ENCODE measurements at regions not wholly inside any gene's neighbourhood (a gene's known extent, or its start where the extent isn't known, plus 50 kb on each side); places are given as distances from the start of the nearest gene placed in this dataset.

- H3K9ac ChIP-seq (ENCODE audit: insufficient read depth, low read length, poor library complexity, severe bottlenecking), result no peak overlapping the region
- no peak for TF ChIP-seq CTCF (IDR thresholded peaks at IDR 0.05)
- peaks cover 4 to 12% (median 7%) of the 10 kb centered on the region in 3 donors for H3K27me3 Mint-ChIP-seq (ENCODE audit: low read depth in 3 of 3)
- H3K4me3 Mint-ChIP-seq, result no peak overlapping the region
- H3K9me3 Mint-ChIP-seq, result peaks cover 0 to 8% (median 2%) of the 10 kb centered on the region in 7 donors
- no peaks in the 10 kb centered on the region for H4K20me1 ChIP-seq (ENCODE audit: insufficient read depth, low read length)
- no peak overlapping the region for H3K4me2 ChIP-seq (replicated peaks; ENCODE audit: extremely low read depth, low read length, poor library complexity, severe bottlenecking)
- H3K27me3 ChIP-seq (ENCODE audit: control insufficient read depth in 2 of 2, insufficient read depth in 2 of 2, low read length in 2 of 2), result no peaks in the 10 kb centered on the region
- H3K4me3 ChIP-seq (replicated peaks in 1 of 3; ENCODE audit: low read depth in 2 of 3, low read length in 3 of 3), result no peak overlapping the region
- no peaks in the 10 kb centered on the region for H3K36me3 Mint-ChIP-seq
- H3K79me2 ChIP-seq (ENCODE audit: insufficient read depth, low read length), result no peaks in the 10 kb centered on the region
- H3K27ac ChIP-seq (ENCODE audit: low read depth in 1 of 2, low read length in 2 of 2), result no peak overlapping the region
- 77% methylated on average over 5 of the region's 10 CpGs for WGBS (ENCODE audit: insufficient coverage)
- no peak for DNase-seq
- H3K4me1 ChIP-seq (ENCODE audit: control insufficient read depth in 1 of 2, insufficient read depth in 2 of 2, low read length in 2 of 2), result no peaks in the 10 kb centered on the region
- intact Hi-C loops (cut with micrococcal nuclease), result no loop called here
- peaks cover 0 to 5% of the 10 kb centered on the region in 2 donors for H3K9me3 ChIP-seq (replicated peaks in 1 of 2; ENCODE audit: control insufficient read depth in 1 of 2, insufficient read depth in 1 of 2, low read length in 2 of 2)
- H3K27ac Mint-ChIP-seq, result no peak overlapping the region
- H3K36me3 ChIP-seq (replicated peaks in 1 of 2; ENCODE audit: control insufficient read depth in 1 of 2, insufficient read depth in 2 of 2, low read length in 2 of 2), result no peaks in the 10 kb centered on the region
- H2AFZ ChIP-seq (ENCODE audit: insufficient read depth, low read depth, low read length, poor library complexity, severe bottlenecking), result no peak overlapping the region
- no peaks in the 10 kb centered on the region for H3K4me1 Mint-ChIP-seq
These were observed 83.4 kb downstream of the UNCX start for GRCh38 chr7:1316086-1316485.

GRCh38 chr7:1317646-1318045 lies 85.0 kb downstream of the UNCX start:
- intact Hi-C loops (cut with micrococcal nuclease), result no loop called here
- Histone ChIP-seq H3K4me3 (replicated peaks in 1 of 3; ENCODE audit: low read depth in 2 of 3, low read length in 3 of 3) (no peak overlapping the region), H3K79me2 (ENCODE audit: insufficient read depth, low read length) (no peaks in the 10 kb centered on the region), H4K20me1 (ENCODE audit: insufficient read depth, low read length) (no peaks in the 10 kb centered on the region), H3K27ac (ENCODE audit: low read depth in 1 of 2, low read length in 2 of 2) (no peak overlapping the region), H3K36me3 (replicated peaks in 1 of 2; ENCODE audit: control insufficient read depth in 1 of 2, insufficient read depth in 2 of 2, low read length in 2 of 2) (no peaks in the 10 kb centered on the region), H3K4me1 (ENCODE audit: control insufficient read depth in 1 of 2, insufficient read depth in 2 of 2, low read length in 2 of 2) (no peaks in the 10 kb centered on the region), H3K27me3 (ENCODE audit: control insufficient read depth in 2 of 2, insufficient read depth in 2 of 2, low read length in 2 of 2) (peaks cover 0 to under 1% of the 10 kb centered on the region in 2 donors), H3K9ac (ENCODE audit: insufficient read depth, low read length, poor library complexity, severe bottlenecking) (no peak overlapping the region), H2AFZ (ENCODE audit: insufficient read depth, low read depth, low read length, poor library complexity, severe bottlenecking) (no peak overlapping the region), H3K9me3 (replicated peaks in 1 of 2; ENCODE audit: control insufficient read depth in 1 of 2, insufficient read depth in 1 of 2, low read length in 2 of 2) (peaks cover 0 to 5% of the 10 kb centered on the region in 2 donors), H3K4me2 (replicated peaks; ENCODE audit: extremely low read depth, low read length, poor library complexity, severe bottlenecking) (no peak overlapping the region)
- no peak overlapping the region for H3K27ac Mint-ChIP-seq
- 97% methylated on average over 9 of the region's 15 CpGs for WGBS (ENCODE audit: insufficient coverage)
- H3K27me3 Mint-ChIP-seq (ENCODE audit: low read depth in 3 of 3), result peaks cover 6 to 24% (median 7%) of the 10 kb centered on the region in 3 donors
- H3K4me1 Mint-ChIP-seq, result no peaks in the 10 kb centered on the region
- H3K36me3 Mint-ChIP-seq, result no peaks in the 10 kb centered on the region
- no peak for DNase-seq
- no peak for TF ChIP-seq CTCF (IDR thresholded peaks at IDR 0.05)
- peaks cover 0 to 5% (median 2%) of the 10 kb centered on the region in 7 donors for H3K9me3 Mint-ChIP-seq
- no peak overlapping the region for H3K4me3 Mint-ChIP-seq

Data from CD14-positive monocyte (primary cell).